D341Med (cell line): ENCODE measurements at regions not wholly inside any gene's neighbourhood (a gene's known extent, or its start where the extent isn't known, plus 50 kb on each side); places are given as distances from the start of the nearest gene placed in this dataset.
"Not testable (repeated sequence)": the region's sequence is repeated elsewhere in the genome, so short reads cannot be mapped to it uniquely, and the experiment has no call there.

Source experiments
- DNase-seq: peaks from one replicate; pipeline ENCODE4 v3.0.0; 2012; ENCODE audit warnings: low spot score

GRCh38 chr4:132094017-132094416 lies 1055.1 kb upstream of the PCDH10 start:
- no peak for DNase-seq

DNA sequence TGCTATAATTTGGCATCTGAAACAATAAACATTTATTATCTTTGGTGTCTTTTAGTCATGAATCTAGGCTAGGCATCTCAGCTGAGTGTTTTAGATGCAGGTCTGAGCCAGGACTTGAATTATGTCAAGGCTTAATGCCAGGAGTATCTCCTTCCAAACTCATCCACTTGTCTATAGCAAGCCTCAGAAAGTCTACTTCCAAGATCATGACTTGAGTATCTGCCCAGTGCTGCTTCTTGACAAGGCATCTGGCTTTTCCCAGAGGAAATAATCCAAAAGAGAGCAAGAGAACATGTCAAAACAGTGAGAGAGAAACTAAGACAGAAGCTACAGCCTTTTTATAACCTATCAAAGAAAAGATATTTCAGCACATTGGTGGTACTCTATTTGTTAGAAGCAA lies 1052.1 kb upstream of the PCDH10 start:
- DNase-seq: no peak

- DNase-seq: no peak
Measured at GRCh38 chr4:132101526-132101925, 1047.6 kb upstream of the PCDH10 start.

- DNase-seq: no peak
Measured at GRCh38 chr4:132108784-132109183, 1040.3 kb upstream of the PCDH10 start.

GRCh38 chr4:132114885-132115284 lies 1034.2 kb upstream of the PCDH10 start:
- DNase-seq: no peak

GRCh38 chr4:132122741-132123140 lies 1026.4 kb upstream of the PCDH10 start:
- DNase-seq: not testable (repeated sequence)

DNA sequence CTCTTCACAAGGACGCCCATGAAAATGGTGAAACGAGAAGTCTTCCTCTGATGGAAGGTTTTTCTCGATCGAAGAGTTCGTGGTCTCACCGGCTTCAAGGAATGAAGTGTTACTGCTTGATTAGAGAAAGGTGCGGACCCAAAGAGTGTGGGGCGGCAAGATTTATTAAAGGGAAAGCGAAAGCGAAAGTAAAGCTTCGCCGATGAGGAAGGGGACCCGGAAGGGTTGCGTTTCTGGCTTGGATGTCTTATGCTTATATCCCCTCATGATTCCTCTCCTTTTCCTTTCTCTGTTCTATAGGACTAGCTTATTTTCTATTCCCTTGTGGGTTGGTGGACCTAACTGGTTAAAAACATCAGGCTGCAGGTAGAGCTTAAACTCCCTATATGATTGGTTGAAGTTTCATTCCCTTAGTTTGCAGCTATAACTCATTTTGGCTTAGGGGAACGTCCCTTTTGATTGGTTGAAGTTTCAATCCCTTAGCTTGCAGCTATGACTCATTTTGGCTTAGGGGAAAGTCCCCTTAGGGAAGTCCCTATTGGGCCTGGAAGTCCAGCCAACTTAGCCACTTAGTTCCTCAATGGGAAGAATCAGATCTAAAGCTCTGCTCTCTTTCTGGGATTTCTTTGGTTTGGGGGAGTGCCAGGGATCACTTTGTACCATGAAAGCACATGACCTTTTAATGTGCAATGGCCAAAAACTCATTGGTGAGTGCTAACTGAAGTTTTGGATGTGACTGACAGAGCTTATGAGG lies 1025.0 kb upstream of the PCDH10 start:
- no peak for DNase-seq

DNA sequence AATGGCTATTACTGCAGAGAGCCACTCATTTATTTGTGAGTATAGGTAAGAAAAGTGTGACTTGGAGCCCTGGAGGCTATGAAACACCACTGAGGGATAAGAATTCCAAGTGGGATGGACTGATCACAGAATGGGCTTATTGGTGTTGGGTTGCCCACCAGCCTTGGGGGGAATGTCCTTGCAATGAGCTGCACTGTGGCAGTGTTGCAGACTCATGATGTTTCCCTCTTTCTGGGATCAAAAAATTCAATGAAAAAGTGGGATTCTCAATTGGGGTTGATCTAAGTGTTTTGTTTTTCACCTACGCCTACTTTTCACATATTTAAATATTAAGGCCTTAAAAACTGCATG lies 1024.5 kb upstream of the PCDH10 start:
- no peak for DNase-seq

GRCh38 chr4:132125131-132125530 lies 1024.0 kb upstream of the PCDH10 start:
- DNase-seq: no peak

DNA sequence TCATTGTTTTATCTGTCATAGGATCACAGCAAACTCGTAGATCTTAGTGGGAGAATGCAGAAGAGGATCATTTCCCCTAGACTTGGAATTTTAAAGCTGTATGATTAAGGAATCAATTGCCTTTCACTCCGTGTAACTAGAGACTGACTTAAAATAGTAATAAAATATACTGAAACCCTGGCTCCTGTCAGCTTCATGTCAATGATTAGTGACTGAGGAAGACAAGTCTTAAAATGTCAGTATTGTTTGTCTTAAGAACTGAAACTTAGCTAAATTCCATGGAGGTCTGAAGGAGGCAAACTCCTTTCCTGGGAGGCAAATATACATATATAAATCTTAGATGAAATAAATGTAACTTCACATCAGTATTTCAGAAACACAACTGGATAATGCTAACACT lies 1016.7 kb upstream of the PCDH10 start:
- no peak for DNase-seq

- peak; percentile 70 for DNase-seq
Measured at GRCh38 chr4:132169660-132170059, 979.4 kb upstream of the PCDH10 start.

GRCh38 chr4:132180020-132180427 lies 969.1 kb upstream of the PCDH10 start:
- no peak for DNase-seq

DNA sequence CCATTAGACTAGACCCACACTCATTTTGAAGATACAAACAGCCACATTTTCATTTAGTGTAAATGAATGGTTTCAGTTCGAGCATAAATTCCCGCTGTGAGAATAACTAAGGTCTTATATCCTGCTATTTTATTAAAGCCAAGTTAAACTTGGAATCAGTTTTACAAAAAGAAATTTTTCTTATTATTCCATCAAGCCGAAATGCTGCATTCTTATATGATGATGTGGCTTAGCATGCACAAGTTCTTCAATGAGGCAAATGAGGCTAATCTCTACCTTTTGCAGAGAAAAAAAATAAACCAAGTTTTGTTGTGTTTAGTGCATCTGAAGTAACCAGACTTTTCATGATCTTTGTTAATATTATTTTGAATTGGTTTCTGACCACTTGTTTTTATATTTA lies 953.9 kb upstream of the PCDH10 start:
- DNase-seq: no peak

- no peak for DNase-seq
Measured at GRCh38 chr4:132203618-132204017, 945.5 kb upstream of the PCDH10 start.

GRCh38 chr4:132214519-132214918 lies 934.6 kb upstream of the PCDH10 start:
- DNase-seq: no peak

- DNase-seq: no peak
Measured at GRCh38 chr4:132218406-132218805, 930.7 kb upstream of the PCDH10 start.

DNA sequence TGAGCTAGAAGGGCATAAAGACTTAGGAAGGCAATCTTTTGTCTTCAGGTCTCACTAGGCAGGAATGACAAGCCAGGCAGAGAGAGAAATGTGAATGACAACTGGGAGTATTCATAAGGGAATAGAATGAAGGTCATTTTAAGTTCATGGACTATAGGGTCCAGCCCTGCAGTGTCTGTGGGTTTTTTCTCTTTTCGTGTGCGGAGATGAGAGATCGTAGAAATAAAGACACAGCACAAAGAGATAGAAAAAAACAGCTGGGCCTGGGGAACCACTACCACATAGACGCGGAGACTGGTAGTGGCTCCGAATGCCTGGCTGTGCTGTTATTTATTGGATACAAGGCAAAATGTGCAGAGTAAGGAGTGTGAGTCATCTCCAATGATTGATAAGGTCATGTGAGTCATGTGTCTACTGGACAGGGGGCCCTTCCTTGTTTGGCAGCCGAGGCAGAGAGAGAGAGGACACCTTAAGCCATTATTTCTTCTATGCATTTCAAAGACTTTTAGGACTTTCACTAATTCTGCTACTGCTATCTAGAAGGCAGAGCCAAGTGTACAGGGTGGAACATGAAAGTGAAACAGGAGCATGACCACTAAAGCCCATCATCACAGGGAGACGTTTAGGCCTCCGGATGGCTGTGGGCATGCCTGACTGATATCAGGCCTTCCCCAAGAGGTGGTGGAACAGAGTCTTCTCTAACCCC lies 921.8 kb upstream of the PCDH10 start:
- DNase-seq: no peak

GRCh38 chr4:132227857-132228165 lies 921.3 kb upstream of the PCDH10 start:
- DNase-seq: not testable (repeated sequence)

GRCh38 chr4:132228676-132229075 lies 920.4 kb upstream of the PCDH10 start:
- DNase-seq: no peak

DNA sequence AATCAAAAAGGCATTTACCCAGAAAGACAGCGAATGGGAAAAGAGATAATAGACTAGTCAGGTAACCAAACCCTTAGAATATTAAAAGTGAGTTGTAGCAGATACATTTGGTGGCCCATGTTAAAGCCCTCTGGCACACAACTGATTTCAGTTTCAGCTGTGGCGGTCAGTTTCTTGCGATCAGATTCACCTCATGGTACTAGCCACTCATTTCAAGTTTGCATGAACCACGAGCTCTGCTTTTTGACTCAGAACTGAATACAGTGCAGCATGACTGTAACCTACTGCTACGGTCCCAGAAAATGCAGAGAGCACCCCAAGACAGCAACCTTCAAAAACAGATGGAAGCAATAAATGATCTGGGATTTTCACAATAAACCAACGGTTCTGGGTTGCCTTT lies 919.1 kb upstream of the PCDH10 start:
- no peak for DNase-seq

DNA sequence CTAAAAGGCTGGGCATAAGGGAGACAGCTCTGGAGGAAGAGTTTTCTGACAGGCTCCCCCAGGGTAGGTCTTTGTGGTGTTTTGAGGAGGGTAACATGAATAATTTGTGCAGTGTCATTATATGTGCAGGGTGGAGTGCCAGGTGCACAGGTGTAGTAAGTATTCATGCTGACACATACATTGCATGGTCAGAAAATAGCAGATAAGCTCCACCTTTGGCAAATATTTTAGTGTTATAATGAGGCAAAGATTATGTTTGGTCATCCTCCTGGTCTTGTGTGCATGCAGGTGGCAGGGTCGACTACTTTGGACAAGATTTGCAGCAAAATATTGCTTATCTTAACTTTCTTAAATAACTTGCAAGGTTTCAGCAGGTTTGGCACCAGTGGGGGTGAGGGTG lies 910.4 kb upstream of the PCDH10 start:
- no peak for DNase-seq

- no peak for DNase-seq
Measured at GRCh38 chr4:132240081-132240480, 909.0 kb upstream of the PCDH10 start.

GRCh38 chr4:132245319-132245718 lies 903.8 kb upstream of the PCDH10 start:
- no peak for DNase-seq

DNA sequence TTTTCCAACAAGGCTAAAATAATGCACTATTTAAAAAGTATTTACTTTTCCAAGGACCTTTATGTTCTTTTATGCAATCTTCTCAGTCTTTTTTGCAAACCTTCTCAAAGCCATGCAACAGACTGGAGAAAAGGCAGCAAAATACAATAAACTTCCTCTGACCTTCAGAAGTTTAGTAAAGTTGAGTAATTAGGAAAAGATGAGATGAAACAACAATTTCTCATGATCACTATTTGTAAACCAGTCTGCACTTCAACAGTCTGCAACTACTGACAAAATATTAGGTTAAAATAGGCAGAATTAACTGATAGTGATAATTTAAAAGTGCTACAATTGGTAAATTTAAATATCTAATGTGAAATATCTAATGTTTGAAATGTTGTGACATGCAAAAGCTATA lies 884.9 kb upstream of the PCDH10 start:
- no peak for DNase-seq
